Lung (tissue), 11 donors: ENCODE measurements at regions not wholly inside any gene's neighbourhood (a gene's known extent, or its start where the extent isn't known, plus 50 kb on each side); places are given as distances from the start of the nearest gene placed in this dataset.

ENCODE experiments used
- ATAC-seq: fragments of 200-7000 bp; cut with Tn5 transposase; one replicate; pipeline ENCODE4 v1.9.1; 2020; ENCODE audit warnings: moderate number of reproducible peaks; ENCODE audit not compliant: insufficient read depth, low FRiP score
- DNase-seq, 3 donors: peaks; one replicate each; pipeline ENCODE4 v3.0.0-alpha.2; 2013 to 2017
- H3K27ac ChIP-seq, 2 donors: one replicate each; pipeline ENCODE4 v1.5.1; 2013; ENCODE audit warnings: mild to moderate bottlenecking in 2 of 2, moderate library complexity in 2 of 2, control low read depth in 1 of 2, inconsistent platforms in 1 of 2, low read depth in 1 of 2, low read length in 1 of 2
- H3K27me3 ChIP-seq, 3 donors: one replicate each; pipeline ENCODE4 v1.5.1; 2013; ENCODE audit warnings: low read length in 2 of 3; ENCODE audit not compliant: control insufficient read depth in 3 of 3, insufficient read depth in 3 of 3
- H3K36me3 ChIP-seq, 4 donors: one replicate each; pipeline ENCODE4 v1.5.1; 2013; ENCODE audit warnings: low read length in 4 of 4, mild to moderate bottlenecking in 1 of 4, moderate library complexity in 1 of 4; ENCODE audit not compliant: control insufficient read depth in 4 of 4, insufficient read depth in 4 of 4
- H3K4me1 ChIP-seq, 5 donors: one replicate each; pipeline ENCODE4 v1.5.1; 2013; ENCODE audit warnings: low read length in 5 of 5, mild to moderate bottlenecking in 2 of 5, moderate library complexity in 1 of 5; ENCODE audit not compliant: control insufficient read depth in 5 of 5, insufficient read depth in 5 of 5
- H3K4me3 ChIP-seq: one replicate; pipeline ENCODE4 v1.5.1; 2013; ENCODE audit warnings: mild to moderate bottlenecking, control low read depth, moderate library complexity
- H3K9ac ChIP-seq, 2 donors: one replicate each; pipeline ENCODE4 v1.5.1; 2013; ENCODE audit warnings: low read length in 2 of 2, control low read depth in 1 of 2; ENCODE audit not compliant: insufficient read depth in 1 of 2
- H3K9me3 ChIP-seq, 4 donors: one replicate each; pipeline ENCODE4 v1.5.1; 2013; ENCODE audit warnings: low read length in 3 of 4, mild to moderate bottlenecking in 1 of 4, moderate library complexity in 1 of 4; ENCODE audit not compliant: control insufficient read depth in 4 of 4, insufficient read depth in 3 of 4
- CTCF ChIP-seq: IDR thresholded peaks from 2 replicates; pipeline ENCODE4 v1.5.1; 2012; ENCODE audit warnings: mild to moderate bottlenecking; ENCODE audit errors: control extremely low read depth, extremely low read depth
- WGBS, 2 donors: extraction: QIAGEN DNeasy Blood & Tissue Kit; methylation state at CpG; one replicate each; pipeline ENCODE4 v1.1.7; 2013; 5-methylcytosine and 5-hydroxymethylcytosine counted together
- donor health status: control.
- donor health status: control.
- donor health status: Bipolar disorder and iron deficiency.
- donor health status: healthy.
- donor health status: DM: yes; HTN: yes; CAD: no.

GRCh38 chr15:45857291-45857690 lies 222.5 kb downstream of the SQOR start:
- Histone ChIP-seq H3K27me3 (no peaks in the 10 kb centered on the region), H3K9ac (no peak overlapping the region), H3K36me3 (no peaks in the 10 kb centered on the region), H3K4me3 (no peak overlapping the region), H3K9me3 (peaks cover 0 to 4% (median 0%) of the 10 kb centered on the region in 4 donors), H3K27ac (no peak overlapping the region), H3K4me1 (peaks cover 0 to 2% (median 0%) of the 10 kb centered on the region in 5 donors)
- ATAC-seq (no peak), DNase-seq (no peak)
- WGBS, 2 donors: 84 to 90% methylated on average over 5 of the region's 5 CpGs
- no peak for TF ChIP-seq CTCF

- no peak for ATAC-seq
- no peaks in the 10 kb centered on the region for H3K27me3 ChIP-seq
- no peak for DNase-seq
- H3K4me1 ChIP-seq: peaks cover 0 to 2% (median 0%) of the 10 kb centered on the region in 5 donors
- 71 to 89% methylated on average over 3 of the region's 3 CpGs for WGBS, 2 donors
- H3K27ac ChIP-seq: no peak overlapping the region
- H3K4me3 ChIP-seq: no peak overlapping the region
- peaks cover 0 to 2% (median 0%) of the 10 kb centered on the region in 4 donors for H3K9me3 ChIP-seq
- no peak for TF ChIP-seq CTCF
- no peak overlapping the region for H3K9ac ChIP-seq
- no peaks in the 10 kb centered on the region for H3K36me3 ChIP-seq
These were observed 223.7 kb downstream of the SQOR start for GRCh38 chr15:45858491-45858890.

DNA sequence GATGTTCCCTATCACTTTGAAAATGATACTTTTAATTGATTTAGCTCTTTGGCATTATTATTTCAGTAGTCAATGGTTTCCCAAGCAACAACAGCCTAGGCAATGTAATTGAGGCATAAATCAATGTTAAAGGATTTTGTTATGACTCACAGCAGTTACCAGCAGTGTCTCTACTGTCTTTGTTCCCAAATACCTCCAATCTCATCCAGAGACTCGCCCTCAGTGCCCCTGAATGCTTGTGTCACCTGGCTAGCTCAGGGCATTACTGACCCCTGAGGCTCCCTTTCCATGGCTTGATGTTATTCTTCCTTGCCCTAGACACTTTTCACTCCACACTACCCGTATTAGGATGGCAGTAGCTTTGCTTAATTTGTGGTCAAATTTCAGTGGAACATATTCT lies 227.2 kb downstream of the SQOR start:
- no peak for TF ChIP-seq CTCF
- no peak for ATAC-seq
- WGBS, 2 donors: 56 to 59% methylated on average over 2 of the region's 2 CpGs
- Histone ChIP-seq H3K9ac (no peak overlapping the region), H3K27ac (no peak overlapping the region), H3K36me3 (no peaks in the 10 kb centered on the region), H3K27me3 (no peaks in the 10 kb centered on the region), H3K4me1 (no peaks in the 10 kb centered on the region), H3K9me3 (peaks cover 0 to 2% (median 0%) of the 10 kb centered on the region in 4 donors), H3K4me3 (no peak overlapping the region)
- no peak for DNase-seq

GRCh38 chr15:45863881-45864580 lies 229.2 kb downstream of the SQOR start:
- H3K27ac ChIP-seq: no peak overlapping the region
- no peaks in the 10 kb centered on the region for H3K27me3 ChIP-seq
- ATAC-seq (no peak), DNase-seq (peak in 1 of 3 donors; percentile 35)
- TF ChIP-seq CTCF: no peak
- no peaks in the 10 kb centered on the region for H3K4me1 ChIP-seq
- H3K9me3 ChIP-seq: peaks cover 0 to 2% (median 0%) of the 10 kb centered on the region in 4 donors
- no peak overlapping the region for H3K9ac ChIP-seq
- 59 to 94% methylated on average over 2 of the region's 2 CpGs for WGBS, 2 donors
- no peaks in the 10 kb centered on the region for H3K36me3 ChIP-seq
- H3K4me3 ChIP-seq: no peak overlapping the region
